GM19351 (cell line): ENCODE measurements at regions not wholly inside any gene's neighbourhood (a gene's known extent, or its start where the extent isn't known, plus 50 kb on each side); places are given as distances from the start of the nearest gene placed in this dataset.
"Not testable (repeated sequence)": the region's sequence is repeated elsewhere in the genome, so short reads cannot be mapped to it uniquely, and the experiment has no call there.

Source experiments
- ATAC-seq: cut with Tn5 transposase; IDR thresholded peaks from one replicate; pipeline ENCODE4 v1.9.1; 2021; ENCODE audit warnings: mild to moderate bottlenecking, moderate library complexity; ENCODE audit not compliant: unreplicated experiment

- no peak for ATAC-seq
Measured at GRCh38 chr5:174462129-174462528, 262.3 kb upstream of the MSX2 start.

- ATAC-seq, result no peak
Measured at GRCh38 chr5:174464504-174465165, 259.7 kb upstream of the MSX2 start.

DNA sequence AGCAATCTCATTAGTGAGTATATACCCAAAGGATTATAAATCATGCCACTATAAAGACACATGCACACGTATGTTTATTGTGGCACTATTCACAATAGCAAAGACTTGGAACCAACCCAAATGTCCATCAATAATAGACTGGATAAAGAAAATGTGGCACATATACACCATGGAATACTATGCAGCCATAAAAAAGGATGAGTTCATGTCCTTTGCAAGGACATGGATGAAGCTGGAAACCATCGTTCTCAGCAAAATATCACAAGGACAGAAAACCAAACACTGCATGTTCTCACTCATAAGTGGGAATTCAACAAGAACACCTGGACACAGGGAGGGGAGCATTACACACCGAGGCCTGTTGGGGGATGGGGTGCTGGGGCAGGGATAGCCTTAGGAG lies 252.9 kb upstream of the MSX2 start:
- not testable (repeated sequence) for ATAC-seq

GRCh38 chr5:174472956-174473355 lies 251.4 kb upstream of the MSX2 start:
- ATAC-seq, result no peak

- not testable (repeated sequence) for ATAC-seq
Measured at GRCh38 chr5:174476001-174476400, 248.4 kb upstream of the MSX2 start.

GRCh38 chr5:174479325-174479724 lies 245.1 kb upstream of the MSX2 start:
- ATAC-seq, result no peak

DNA sequence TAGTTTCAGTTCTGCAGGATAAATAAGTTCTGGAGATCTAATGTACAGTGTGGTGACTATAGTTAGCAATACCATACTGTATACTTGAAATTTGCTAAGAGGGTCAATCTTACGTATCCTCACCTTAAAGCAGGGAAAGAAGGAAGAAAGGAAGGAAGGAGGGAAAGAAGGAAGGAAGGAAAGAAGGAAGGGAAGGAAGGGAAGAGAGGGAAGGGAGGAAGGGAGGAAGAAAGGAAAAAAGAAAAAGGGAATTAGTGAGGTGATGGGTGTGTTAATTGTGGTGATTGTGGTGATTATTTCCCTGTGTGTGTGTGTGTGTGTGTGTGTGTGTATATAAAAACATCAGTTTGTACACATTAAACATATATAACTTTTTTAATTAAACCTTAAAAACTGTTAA lies 242.6 kb upstream of the MSX2 start:
- no peak for ATAC-seq

- no peak for ATAC-seq
Measured at GRCh38 chr5:174482607-174483024, 241.8 kb upstream of the MSX2 start.

- ATAC-seq, result no peak
Measured at GRCh38 chr5:174483411-174483810, 241.0 kb upstream of the MSX2 start.

DNA sequence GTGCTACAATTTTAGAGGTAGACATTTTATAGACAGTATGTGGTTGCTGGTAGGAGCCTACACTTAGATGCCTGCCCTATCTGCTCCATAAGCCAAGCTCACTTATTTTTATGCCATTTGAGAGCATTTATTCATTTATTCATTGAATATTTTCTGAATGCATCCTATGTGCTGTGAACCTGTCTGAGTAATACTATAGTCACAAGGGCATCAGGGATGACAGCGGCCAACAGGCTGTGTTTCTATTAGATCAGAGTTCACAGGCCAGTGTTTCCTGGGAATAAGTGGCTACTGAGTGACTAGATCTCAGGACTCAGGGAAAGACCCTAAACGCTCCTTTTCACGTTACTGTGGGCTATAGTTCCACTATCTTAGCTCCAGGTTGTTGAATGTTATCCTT lies 235.2 kb upstream of the MSX2 start:
- no peak for ATAC-seq

DNA sequence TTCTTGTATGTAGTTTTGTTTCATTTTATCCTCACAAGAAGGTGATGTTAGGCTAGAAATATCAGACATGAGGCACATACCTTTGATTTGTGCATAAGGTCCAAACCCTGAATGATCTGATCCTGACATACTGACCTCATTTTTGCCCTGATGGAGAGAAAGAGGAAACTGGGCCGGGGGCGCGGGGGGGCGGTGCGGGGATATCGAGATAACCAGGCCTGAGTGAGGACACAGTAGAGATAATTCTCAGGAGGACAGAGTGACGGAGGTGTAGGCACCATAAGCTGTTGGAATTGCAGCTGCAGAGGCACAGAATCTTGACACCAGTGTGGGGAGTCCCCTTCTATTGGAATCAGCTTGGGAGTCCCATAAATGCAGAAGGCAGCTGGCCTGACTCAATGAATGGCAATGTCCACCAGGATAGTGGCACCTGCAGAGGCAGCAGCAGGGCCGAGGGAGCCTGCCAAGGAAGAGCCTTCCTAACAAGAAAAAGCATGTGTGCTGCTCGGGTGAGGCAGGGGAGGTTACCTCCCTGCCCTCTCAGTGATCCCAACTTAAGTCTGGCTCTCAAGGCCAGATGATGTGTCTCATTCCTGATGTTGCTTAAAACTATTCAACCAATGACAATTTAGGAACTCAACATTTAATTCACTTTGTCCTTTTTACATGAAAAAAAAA lies 234.3 kb upstream of the MSX2 start:
- no peak for ATAC-seq

DNA sequence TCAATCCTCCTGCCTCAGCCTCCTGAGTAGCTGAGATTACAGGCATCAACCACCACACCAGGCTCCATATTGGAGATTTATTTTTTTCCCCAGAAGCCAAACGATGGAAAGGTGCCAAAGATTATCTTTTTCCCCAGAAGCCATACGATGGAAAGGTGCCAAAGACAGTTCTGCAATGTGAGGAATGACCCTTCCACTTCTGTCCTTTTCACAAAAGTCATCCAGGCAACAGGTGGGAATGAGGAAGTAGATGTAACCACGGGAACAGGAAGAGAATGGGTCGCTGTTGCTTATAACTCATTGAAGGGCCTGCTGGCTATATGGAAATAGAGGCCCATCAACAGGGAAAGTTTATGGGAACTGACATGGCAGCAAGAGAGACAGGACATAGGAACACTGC lies 233.7 kb upstream of the MSX2 start:
- no peak for ATAC-seq

- no peak for ATAC-seq
Measured at GRCh38 chr5:174491265-174491664, 233.1 kb upstream of the MSX2 start.

DNA sequence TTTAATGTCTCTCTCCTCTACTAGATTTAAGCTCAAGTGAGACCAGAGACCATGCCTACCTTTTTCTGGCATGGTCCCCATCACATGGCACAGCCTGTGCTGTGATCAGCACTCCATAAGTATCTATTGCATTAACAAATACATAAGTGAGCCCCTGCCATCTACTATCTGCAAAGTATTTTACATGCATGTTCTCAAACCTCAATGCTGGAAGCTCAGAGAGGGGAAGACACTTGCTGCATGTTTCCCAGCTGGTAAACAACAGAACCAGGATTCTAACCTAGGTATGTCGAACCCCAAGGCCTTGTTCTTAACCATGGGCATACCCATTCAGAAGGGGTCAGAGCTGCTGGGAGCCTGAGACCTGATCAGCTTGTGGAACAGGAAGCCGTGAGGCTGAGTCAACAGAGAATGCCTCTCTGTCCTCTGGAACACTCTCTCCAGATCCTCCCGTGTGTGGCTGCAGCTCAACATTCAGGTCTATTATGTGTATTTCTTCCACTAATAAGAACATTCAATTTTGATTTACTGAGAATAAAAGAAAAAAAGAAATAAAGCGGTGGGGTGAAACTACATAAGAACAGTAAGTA lies 232.5 kb upstream of the MSX2 start:
- ATAC-seq, result no peak

GRCh38 chr5:174493530-174493929 lies 230.9 kb upstream of the MSX2 start:
- ATAC-seq, result no peak

DNA sequence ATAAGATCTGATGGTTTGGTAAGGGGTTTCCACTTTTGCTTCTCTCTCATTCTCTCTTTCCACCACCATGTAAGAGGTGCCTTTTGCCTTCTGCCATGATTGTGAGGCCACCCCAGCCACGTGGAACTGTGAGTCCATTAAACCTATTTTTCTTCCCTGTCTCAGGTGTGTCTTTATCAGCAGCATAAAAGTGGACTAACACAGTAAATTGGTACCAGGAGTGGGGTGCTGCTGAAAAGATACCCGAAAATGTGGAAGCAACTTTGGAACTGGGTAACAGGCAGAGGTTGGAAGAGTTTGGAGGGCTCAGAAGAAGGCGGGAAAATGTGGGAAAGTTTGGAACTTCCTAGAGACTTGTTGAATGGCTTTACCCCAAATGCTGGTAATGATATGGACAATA lies 226.4 kb upstream of the MSX2 start:
- not testable (repeated sequence) for ATAC-seq

- not testable (repeated sequence) for ATAC-seq
Measured at GRCh38 chr5:174498575-174498974, 225.8 kb upstream of the MSX2 start.

DNA sequence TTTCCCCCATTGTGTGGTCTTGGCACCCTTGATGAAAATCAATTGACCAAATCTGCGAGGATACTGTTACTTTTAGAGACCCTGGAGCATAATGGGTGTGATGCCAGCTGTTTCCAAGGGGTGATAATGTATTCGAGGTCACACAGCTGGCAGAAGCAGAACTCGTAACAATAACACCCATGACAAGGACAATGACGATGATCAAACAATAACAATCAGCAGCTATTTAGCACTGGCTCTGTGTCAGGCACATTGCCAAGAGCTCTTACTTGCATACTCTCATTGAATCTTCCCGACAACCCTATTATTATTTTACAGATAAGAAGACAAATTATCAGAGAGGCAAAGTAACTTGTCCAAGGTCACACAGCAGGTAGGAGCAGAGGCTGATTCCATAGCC lies 223.7 kb upstream of the MSX2 start:
- no peak for ATAC-seq

DNA sequence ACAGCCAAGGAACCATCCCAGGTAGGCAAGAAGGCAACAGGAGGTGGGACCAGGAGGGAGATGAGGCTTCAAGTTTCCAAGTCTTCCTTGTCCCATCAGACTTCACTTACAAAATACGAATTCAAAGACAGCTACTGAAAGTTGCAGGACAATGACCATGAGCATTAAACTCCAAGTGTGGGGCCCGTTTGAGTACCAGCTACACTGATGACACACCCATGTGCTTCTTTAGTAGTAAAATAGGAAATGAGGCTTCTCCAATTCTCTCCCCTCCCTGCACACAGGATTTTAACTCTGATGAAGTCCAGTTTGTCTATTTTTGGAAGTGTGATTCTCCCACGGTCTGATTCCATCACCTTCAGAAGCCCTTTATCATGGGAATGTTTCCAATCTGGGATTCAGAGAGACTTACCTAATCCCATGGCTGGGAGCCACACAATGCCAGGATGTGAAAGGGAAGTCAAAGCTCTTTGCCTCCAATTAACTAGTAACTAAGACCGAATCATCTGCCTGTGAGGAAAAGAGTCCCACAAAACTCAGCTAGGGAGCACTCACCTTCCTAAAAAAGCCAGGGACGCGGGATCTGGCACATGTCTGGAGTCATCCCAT lies 222.8 kb upstream of the MSX2 start:
- ATAC-seq, result no peak

GRCh38 chr5:174503086-174503460 lies 221.3 kb upstream of the MSX2 start:
- ATAC-seq, result no peak

DNA sequence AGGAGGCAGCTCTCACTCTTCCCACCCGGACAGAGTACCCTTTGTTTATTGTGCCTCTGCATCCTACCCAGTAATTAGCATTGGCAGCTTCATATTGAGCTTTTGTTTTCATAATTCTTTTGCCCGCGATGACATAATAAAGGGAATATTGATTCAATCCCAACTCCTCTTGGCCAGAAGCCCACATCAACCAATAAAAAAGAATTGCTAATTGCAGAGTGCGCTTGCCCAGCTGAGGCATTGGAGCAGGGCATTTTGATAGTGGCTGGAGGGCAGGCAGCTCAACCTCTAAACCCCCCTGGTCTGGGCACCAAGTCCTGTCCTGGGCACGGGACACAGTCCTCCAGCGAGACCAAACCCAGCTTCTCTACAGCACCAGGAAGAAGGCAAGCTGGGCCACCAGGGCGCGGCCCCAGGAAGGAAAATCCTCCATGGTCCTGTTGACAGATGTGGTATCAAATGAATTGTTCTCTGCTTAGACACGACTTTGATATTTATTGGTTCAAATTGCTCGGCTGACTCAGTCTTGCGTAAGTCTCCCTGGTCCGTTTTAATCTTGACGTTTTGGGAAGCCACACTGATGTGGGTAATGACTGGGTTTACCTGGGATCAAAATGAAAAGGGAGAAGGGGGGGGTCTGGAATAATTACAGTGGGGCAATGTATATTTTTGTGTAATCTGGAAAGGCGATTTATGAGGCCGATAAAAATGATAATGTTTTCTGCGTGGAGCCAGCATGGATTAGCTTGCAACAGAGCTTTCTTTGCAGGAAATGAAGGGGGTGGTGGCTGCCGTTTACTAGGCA lies 220.7 kb upstream of the MSX2 start:
- no peak for ATAC-seq
